Inferior parietal cortex (tissue), 1 donor: ENCODE measurements at regions not wholly inside any gene's neighbourhood (a gene's known extent, or its start where the extent isn't known, plus 50 kb on each side); places are given as distances from the start of the nearest gene placed in this dataset.

ENCODE experiments used
- DNase-seq: peaks from one replicate; pipeline ENCODE4 v3.0.0-alpha.2; 2016; ENCODE audit errors: extremely low spot score

- DNase-seq, result no peak
Measured at GRCh38 chr4:11543706-11544105, 115.0 kb upstream of the HS3ST1 start.

GRCh38 chr4:11542952-11543351 is 114.3 kb upstream of the HS3ST1 start:
- DNase-seq, result no peak

- no peak for DNase-seq
Measured at GRCh38 chr4:11537846-11538245, 109.2 kb upstream of the HS3ST1 start.

- no peak for DNase-seq
Measured at GRCh38 chr4:11535333-11535732, 106.6 kb upstream of the HS3ST1 start.

GRCh38 chr4:11534623-11535302 is 106.1 kb upstream of the HS3ST1 start:
- DNase-seq, result no peak

GRCh38 chr4:11532138-11532537 is 103.4 kb upstream of the HS3ST1 start:
- no peak for DNase-seq

- no peak for DNase-seq
Measured at GRCh38 chr4:11529625-11530201, 101.0 kb upstream of the HS3ST1 start.

- DNase-seq, result no peak
Measured at GRCh38 chr4:11525085-11525484, 96.4 kb upstream of the HS3ST1 start.

GRCh38 chr4:11518754-11519153 is 90.1 kb upstream of the HS3ST1 start:
- DNase-seq, result no peak

- DNase-seq, result no peak
Measured at GRCh38 chr4:11514779-11515419, 86.2 kb upstream of the HS3ST1 start.

- no peak for DNase-seq
Measured at GRCh38 chr4:11514003-11514402, 85.3 kb upstream of the HS3ST1 start.

- DNase-seq, result no peak
Measured at GRCh38 chr4:11512871-11513270, 84.2 kb upstream of the HS3ST1 start.

- DNase-seq, result no peak
Measured at GRCh38 chr4:11511321-11511720, 82.6 kb upstream of the HS3ST1 start.

GRCh38 chr4:11507920-11508319 is 79.2 kb upstream of the HS3ST1 start:
- no peak for DNase-seq

GRCh38 chr4:11506194-11506593 is 77.5 kb upstream of the HS3ST1 start:
- DNase-seq, result no peak

GRCh38 chr4:11505221-11505971 is 76.7 kb upstream of the HS3ST1 start:
- DNase-seq, result no peak

GRCh38 chr4:11503166-11503565 is 74.5 kb upstream of the HS3ST1 start:
- no peak for DNase-seq

GRCh38 chr4:11497972-11498371 is 69.3 kb upstream of the HS3ST1 start:
- DNase-seq, result no peak

GRCh38 chr4:11497212-11497806 is 68.6 kb upstream of the HS3ST1 start:
- DNase-seq, result no peak

GRCh38 chr4:11496351-11496829 is 67.7 kb upstream of the HS3ST1 start:
- no peak for DNase-seq

GRCh38 chr4:11495818-11496217 is 67.1 kb upstream of the HS3ST1 start:
- no peak for DNase-seq

GRCh38 chr4:11495291-11495690 is 66.6 kb upstream of the HS3ST1 start:
- no peak for DNase-seq
